ENCODE measurements at regions not wholly inside any gene's neighbourhood (a gene's known extent, or its start where the extent isn't known, plus 50 kb on each side); places are given as distances from the start of the nearest gene placed in this dataset.

- no peak for TF ChIP-seq YY1 (IDR thresholded peaks at IDR 0.05; ENCODE audit: insufficient read depth, insufficient read length)
- no peak for TF ChIP-seq SUZ12 (IDR thresholded peaks at IDR 0.05; ENCODE audit: extremely low read depth, insufficient read depth, insufficient read length)
These were observed 98.4 kb upstream of the GNAQ start for GRCh38 chr9:78130004-78130403.

Data from NT2/D1 (cell line).